Natural killer cell (primary cell): ENCODE measurements at regions not wholly inside any gene's neighbourhood (a gene's known extent, or its start where the extent isn't known, plus 50 kb on each side); places are given as distances from the start of the nearest gene placed in this dataset.

Source experiments
- ATAC-seq, 3 donors: fragments of 150-1000 bp in 2 of 3; fragments of 200-7000 bp in 1 of 3; cut with Tn5 transposase; 1 replicate in 1 of 3; 2 replicates in 2 of 3; pipeline ENCODE4 v1.10.0; 2021; ENCODE audit warnings: mild to moderate bottlenecking in 2 of 3, moderate library complexity in 2 of 3
- DNase-seq, 2 donors: peaks; one replicate each; pipeline versions ENCODE4 v3.0.0 to v3.0.0-alpha.2; 2013 to 2021; ENCODE audit warnings: mixed read lengths in 1 of 2
- H3K27ac ChIP-seq: one replicate; pipeline ENCODE4 v1.5.1; 2013; ENCODE audit warnings: mild to moderate bottlenecking, low read length
- H3K27me3 ChIP-seq: one replicate; pipeline ENCODE4 v1.6.1; 2013; ENCODE audit warnings: low read length; ENCODE audit not compliant: control insufficient read depth, insufficient read depth
- H3K36me3 ChIP-seq: one replicate; pipeline ENCODE4 v1.6.1; 2013; ENCODE audit warnings: low read length; ENCODE audit not compliant: control insufficient read depth, insufficient read depth
- H3K4me1 ChIP-seq: one replicate; pipeline ENCODE4 v1.6.1; 2013; ENCODE audit warnings: low read length; ENCODE audit not compliant: control insufficient read depth, insufficient read depth
- H3K4me3 ChIP-seq: one replicate; pipeline ENCODE4 v1.5.1; 2013; ENCODE audit warnings: low read length
- H3K9me3 ChIP-seq: one replicate; pipeline ENCODE4 v1.6.1; 2013; ENCODE audit warnings: low read length; ENCODE audit not compliant: control insufficient read depth, insufficient read depth
- H3K27ac Mint-ChIP-seq, 2 donors: one replicate each; pipeline ENCODE4 v1.8.0; 2022; ENCODE audit warnings: mild to moderate bottlenecking in 2 of 2, mixed read lengths in 2 of 2, moderate library complexity in 1 of 2
- H3K27me3 Mint-ChIP-seq, 2 donors: one replicate each; pipeline ENCODE4 v1.8.0; 2022; ENCODE audit warnings: low read depth in 2 of 2, mixed read lengths in 2 of 2
- H3K36me3 Mint-ChIP-seq: one replicate; pipeline ENCODE4 v1.8.0; 2022; ENCODE audit warnings: mixed read lengths
- H3K4me1 Mint-ChIP-seq, 2 donors: one replicate each; pipeline ENCODE4 v1.8.0; 2022; ENCODE audit warnings: mixed read lengths in 2 of 2
- H3K4me3 Mint-ChIP-seq: one replicate; pipeline ENCODE4 v1.8.0; 2022; ENCODE audit warnings: mild to moderate bottlenecking, moderate library complexity, mixed read lengths
- H3K9me3 Mint-ChIP-seq, 2 donors: one replicate each; pipeline ENCODE4 v1.8.0; 2022; ENCODE audit warnings: mixed read lengths in 2 of 2
- CTCF ChIP-seq: fragments of 200-600 bp; IDR thresholded peaks from one replicate; pipeline ENCODE4 v1.8.0; 2022; ENCODE audit warnings: antibody characterized with exemption
- WGBS: methylation state at CpG from one replicate; pipeline ENCODE4 v1.1.7; 2013; ENCODE audit warnings: missing lambda C conversion rate; ENCODE audit not compliant: insufficient coverage; 5-methylcytosine and 5-hydroxymethylcytosine counted together
- intact Hi-C: fragments of 100-400 bp; cut with micrococcal nuclease; formaldehyde crosslinking; loops from one replicate; pipeline ENCODE4 v1.14.2; 2022

- 91% methylated on average over 5 of the region's 7 CpGs for WGBS
- intact Hi-C loops = no loop called here
- H3K27me3 Mint-ChIP-seq = no peaks in the 10 kb centered on the region
Observed at GRCh38 chr2:220417503-220417902, 790.1 kb downstream of the SLC4A3 start.

GRCh38 chr2:220419647-220420046 lies 792.2 kb downstream of the SLC4A3 start:
- Mint-ChIP-seq H3K4me3 (no peak overlapping the region), H3K27ac (no peak overlapping the region), H3K9me3 (peaks cover 15 to 18% of the 10 kb centered on the region in 2 donors), H3K4me1 (no peaks in the 10 kb centered on the region), H3K36me3 (no peaks in the 10 kb centered on the region), H3K27me3 (no peaks in the 10 kb centered on the region)
- intact Hi-C loops = no loop called here
- Histone ChIP-seq H3K4me3 (no peak overlapping the region), H3K36me3 (no peaks in the 10 kb centered on the region), H3K4me1 (no peaks in the 10 kb centered on the region), H3K27ac (no peak overlapping the region), H3K9me3 (no peaks in the 10 kb centered on the region), H3K27me3 (no peaks in the 10 kb centered on the region)
- no peak for ATAC-seq
- DNase-seq = no peak
- WGBS = 57% methylated on average over 3 of the region's 4 CpGs
- no peak for TF ChIP-seq CTCF

More at GRCh38 chr2:220417503-220417902, 790.1 kb downstream of the SLC4A3 start:
- no peaks in the 10 kb centered on the region for H3K4me1 ChIP-seq
- no peaks in the 10 kb centered on the region for H3K4me1 Mint-ChIP-seq
- H3K9me3 ChIP-seq = peaks cover 3% of the 10 kb centered on the region
- H3K4me3 Mint-ChIP-seq = no peak overlapping the region
- no peak for TF ChIP-seq CTCF
- H3K27ac ChIP-seq = no peak overlapping the region
- peaks cover 13 to 18% of the 10 kb centered on the region in 2 donors for H3K9me3 Mint-ChIP-seq
- H3K36me3 ChIP-seq = no peaks in the 10 kb centered on the region
- no peak overlapping the region for H3K27ac Mint-ChIP-seq
- H3K27me3 ChIP-seq = no peaks in the 10 kb centered on the region
- H3K36me3 Mint-ChIP-seq = peaks cover 11% of the 10 kb centered on the region
- H3K4me3 ChIP-seq = no peak overlapping the region
- DNase-seq = no peak
- no peak for ATAC-seq

- no peaks in the 10 kb centered on the region for H3K27me3 ChIP-seq
- Mint-ChIP-seq H3K27me3 (no peaks in the 10 kb centered on the region), H3K27ac (no peak overlapping the region), H3K36me3 (no peaks in the 10 kb centered on the region), H3K4me3 (no peak overlapping the region), H3K9me3 (peaks cover 15 to 21% of the 10 kb centered on the region in 2 donors), H3K4me1 (no peaks in the 10 kb centered on the region)
- no peaks in the 10 kb centered on the region for H3K36me3 ChIP-seq
- intact Hi-C loops = no loop called here
- DNase-seq (no peak), ATAC-seq (no peak)
- no peaks in the 10 kb centered on the region for H3K4me1 ChIP-seq
- no peaks in the 10 kb centered on the region for H3K9me3 ChIP-seq
- no peak overlapping the region for H3K27ac ChIP-seq
- no peak for TF ChIP-seq CTCF
- H3K4me3 ChIP-seq = no peak overlapping the region
Observed at GRCh38 chr2:220420820-220421219, 793.4 kb downstream of the SLC4A3 start.

- DNase-seq = no peak
- Histone ChIP-seq H3K27ac (no peak overlapping the region), H3K36me3 (no peaks in the 10 kb centered on the region), H3K4me3 (no peak overlapping the region), H3K9me3 (no peaks in the 10 kb centered on the region), H3K4me1 (no peaks in the 10 kb centered on the region), H3K27me3 (no peaks in the 10 kb centered on the region)
- WGBS = no CpG with 5 or more reads among the region's 1 CpG
- Mint-ChIP-seq H3K4me1 (no peaks in the 10 kb centered on the region), H3K27me3 (no peaks in the 10 kb centered on the region), H3K27ac (no peak overlapping the region), H3K4me3 (no peak overlapping the region), H3K36me3 (no peaks in the 10 kb centered on the region), H3K9me3 (peaks cover 13 to 29% of the 10 kb centered on the region in 2 donors)
- no peak for ATAC-seq
- no peak for TF ChIP-seq CTCF
- intact Hi-C loops = no loop called here
Observed at GRCh38 chr2:220422676-220423075, 795.2 kb downstream of the SLC4A3 start.
